K562 (cell line): ENCODE measurements at regions not wholly inside any gene's neighbourhood (a gene's known extent, or its start where the extent isn't known, plus 50 kb on each side); places are given as distances from the start of the nearest gene placed in this dataset.
A peak's percentile ranks its signal among the peaks of the same experiment; 100 is the strongest.

Experiments used
- CBFA2T2 ChIP-seq: fragments of 450-650 bp; conservative IDR thresholded peaks from 2 replicates; pipeline ENCODE4 v1.6.1; 2017; ENCODE audit warnings: mild to moderate bottlenecking
- CBX1 ChIP-seq: sonication (generic); IDR thresholded peaks from 2 replicates; pipeline ENCODE4 v1.6.1; 2016; ENCODE audit warnings: antibody characterized with exemption, low read depth, mild to moderate bottlenecking
- CLOCK ChIP-seq: fragments of 250-450 bp; sonication (Bioruptor Pico); IDR thresholded peaks from 2 replicates; pipeline ENCODE4 v1.4.0; 2020; ENCODE audit warnings: mild to moderate bottlenecking, moderate library complexity, borderline replicate concordance
- CTBP1 ChIP-seq: fragments of 450-650 bp; IDR thresholded peaks from 2 replicates; pipeline ENCODE4 v1.6.1; 2016; ENCODE audit warnings: borderline replicate concordance
- CXXC5 ChIP-seq: fragments of 250-450 bp; sonication (Bioruptor Pico); IDR thresholded peaks from 2 replicates; pipeline ENCODE4 v1.8.0; 2022; ENCODE audit warnings: inconsistent platforms, mild to moderate bottlenecking, moderate library complexity
- E2F3 ChIP-seq: fragments of 250-450 bp; sonication (Bioruptor Pico); IDR thresholded peaks from 2 replicates; pipeline ENCODE4 v1.4.0; 2020; ENCODE audit warnings: mild to moderate bottlenecking
- GABPA ChIP-seq: fragments of 200-800 bp; sonication (Bioruptor generic); conservative IDR thresholded peaks from 2 replicates; pipeline ENCODE4 v1.6.1; 2016; ENCODE audit warnings: low read depth, missing genetic modification characterization, missing compliant biosample characterization
- HNRNPUL1 ChIP-seq: fragments of 200-400 bp; formaldehyde crosslinking; IDR thresholded peaks from 2 replicates; pipeline ENCODE4 v1.6.1; 2017; ENCODE audit warnings: low read length
- KAT2B ChIP-seq: IDR thresholded peaks from one replicate; pipeline ENCODE4 v1.6.1; 2012; ENCODE audit warnings: low read depth, mild to moderate bottlenecking, control low read depth, inconsistent platforms, low read length, moderate library complexity
- KLF1 ChIP-seq: fragments of 450-650 bp; IDR thresholded peaks from 2 replicates; pipeline ENCODE4 v1.6.1; 2016; ENCODE audit warnings: missing genetic modification characterization, missing compliant biosample characterization
- KLF13 ChIP-seq: fragments of 450-650 bp; IDR thresholded peaks from 2 replicates; pipeline ENCODE4 v1.6.1; 2016; ENCODE audit warnings: missing genetic modification characterization, low read depth, mild to moderate bottlenecking, missing compliant biosample characterization, moderate library complexity, borderline replicate concordance
- MCM3 ChIP-seq: fragments of 450-650 bp; IDR thresholded peaks from 2 replicates; pipeline ENCODE4 v1.6.1; 2016
- THRAP3 ChIP-seq: fragments of 450-650 bp; IDR thresholded peaks from 2 replicates; pipeline ENCODE4 v1.6.1; 2016; ENCODE audit warnings: mild to moderate bottlenecking, inconsistent platforms, borderline replicate concordance
- USF2 ChIP-seq: sonication (generic); formaldehyde crosslinking; IDR thresholded peaks from 2 replicates; pipeline ENCODE4 v1.5.0; 2020; ENCODE audit warnings: missing genetic modification reagents
- ZBTB2 ChIP-seq: fragments of 450-650 bp; IDR thresholded peaks from 2 replicates; pipeline ENCODE4 v1.6.1; 2016; ENCODE audit warnings: antibody characterized with exemption
- ZNF134 ChIP-seq: fragments of 250-450 bp; sonication (Bioruptor Pico); conservative IDR thresholded peaks from 2 replicates; pipeline ENCODE4 v1.4.0; 2020
- ZNF311 ChIP-seq: fragments of 250-450 bp; sonication (Bioruptor Pico); IDR thresholded peaks from 2 replicates; pipeline ENCODE4 v1.4.0; 2020; ENCODE audit warnings: mild to moderate bottlenecking, moderate library complexity
- TF ChIP-seq, protein P1 (sequence below): IDR thresholded peaks from 3 replicates; pipeline ENCODE4 v1.6.1; 2011; ENCODE audit warnings: borderline replicate concordance, mild to moderate bottlenecking; ENCODE audit not compliant: insufficient read length, insufficient read depth
- TF ChIP-seq, protein P2 (sequence below): fragments of 250-450 bp; sonication (Bioruptor Pico); IDR thresholded peaks from 2 replicates; pipeline ENCODE4 v1.9.0; 2021; ENCODE audit warnings: mild to moderate bottlenecking, inconsistent platforms

- TF ChIP-seq CXXC5 (peak; percentile 46), HNRNPUL1 (no peak), ZNF311 (CRISPR knock-in tag) (peak; percentile 53; the same call in 1 of the 2 replicates), USF2 (CRISPR knock-in tag) (peak; percentile 98), CLOCK (CRISPR knock-in tag) (peak; percentile 34; the same call in 1 of the 2 replicates), ZBTB2 (no peak), GABPA (tag) (peak; percentile 91), ZNF134 (0 out of 2 replicates have a peak, but pooled peaks have one; percentile 55), CBFA2T2 (peak; percentile 47; the same call in 1 of the 2 replicates), KAT2B (no peak), MCM3 (no peak), E2F3 (0 out of 2 replicates have a peak, but pooled peaks have one; percentile 52), KLF1 (tag) (no peak), KLF13 (tag) (peak; percentile 36; the same call in 1 of the 2 replicates), CTBP1 (no peak; the same call in 1 of the 2 replicates), THRAP3 (no peak), CBX1 (peak; percentile 93)
- TF ChIP-seq, protein P1, sequence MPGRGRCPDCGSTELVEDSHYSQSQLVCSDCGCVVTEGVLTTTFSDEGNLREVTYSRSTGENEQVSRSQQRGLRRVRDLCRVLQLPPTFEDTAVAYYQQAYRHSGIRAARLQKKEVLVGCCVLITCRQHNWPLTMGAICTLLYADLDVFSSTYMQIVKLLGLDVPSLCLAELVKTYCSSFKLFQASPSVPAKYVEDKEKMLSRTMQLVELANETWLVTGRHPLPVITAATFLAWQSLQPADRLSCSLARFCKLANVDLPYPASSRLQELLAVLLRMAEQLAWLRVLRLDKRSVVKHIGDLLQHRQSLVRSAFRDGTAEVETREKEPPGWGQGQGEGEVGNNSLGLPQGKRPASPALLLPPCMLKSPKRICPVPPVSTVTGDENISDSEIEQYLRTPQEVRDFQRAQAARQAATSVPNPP = no peak
- TF ChIP-seq, protein P2, sequence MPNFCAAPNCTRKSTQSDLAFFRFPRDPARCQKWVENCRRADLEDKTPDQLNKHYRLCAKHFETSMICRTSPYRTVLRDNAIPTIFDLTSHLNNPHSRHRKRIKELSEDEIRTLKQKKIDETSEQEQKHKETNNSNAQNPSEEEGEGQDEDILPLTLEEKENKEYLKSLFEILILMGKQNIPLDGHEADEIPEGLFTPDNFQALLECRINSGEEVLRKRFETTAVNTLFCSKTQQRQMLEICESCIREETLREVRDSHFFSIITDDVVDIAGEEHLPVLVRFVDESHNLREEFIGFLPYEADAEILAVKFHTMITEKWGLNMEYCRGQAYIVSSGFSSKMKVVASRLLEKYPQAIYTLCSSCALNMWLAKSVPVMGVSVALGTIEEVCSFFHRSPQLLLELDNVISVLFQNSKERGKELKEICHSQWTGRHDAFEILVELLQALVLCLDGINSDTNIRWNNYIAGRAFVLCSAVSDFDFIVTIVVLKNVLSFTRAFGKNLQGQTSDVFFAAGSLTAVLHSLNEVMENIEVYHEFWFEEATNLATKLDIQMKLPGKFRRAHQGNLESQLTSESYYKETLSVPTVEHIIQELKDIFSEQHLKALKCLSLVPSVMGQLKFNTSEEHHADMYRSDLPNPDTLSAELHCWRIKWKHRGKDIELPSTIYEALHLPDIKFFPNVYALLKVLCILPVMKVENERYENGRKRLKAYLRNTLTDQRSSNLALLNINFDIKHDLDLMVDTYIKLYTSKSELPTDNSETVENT (CRISPR knock-in tag) = 0 out of 2 replicates have a peak, but pooled peaks have one; percentile 14
Measured at GRCh38 chr6:19999319-20000191, 162.4 kb downstream of the ID4 start (continued).
